GM23338 (cell line): ENCODE measurements at regions not wholly inside any gene's neighbourhood (a gene's known extent, or its start where the extent isn't known, plus 50 kb on each side); places are given as distances from the start of the nearest gene placed in this dataset.
A peak's percentile ranks its signal among the peaks of the same experiment; 100 is the strongest.

Source experiments
- ATAC-seq: fragments of 200-7000 bp; cut with Tn5 transposase; 3 replicates; pipeline ENCODE4 v1.9.1; 2020
- DNase-seq: peaks from one replicate; pipeline ENCODE4 v3.0.0-alpha.2; 2015; ENCODE audit warnings: low spot score
- H2AFZ ChIP-seq: fragments of 200-600 bp; sonication (generic); 2 replicates; pipeline ENCODE4 v1.8.0; 2016; ENCODE audit warnings: antibody characterized with exemption, mild to moderate bottlenecking, moderate library complexity
- H3F3A ChIP-seq: fragments of 200-600 bp; sonication (generic); replicated peaks from 2 replicates; pipeline ENCODE4 v1.8.0; 2017; ENCODE audit warnings: antibody characterized with exemption, mixed run types, low read depth
- H3K27ac ChIP-seq: fragments of 200-600 bp; sonication (generic); 2 replicates; pipeline ENCODE4 v1.6.1; 2016; ENCODE audit warnings: low read depth
- H3K27me3 ChIP-seq: fragments of 200-600 bp; sonication (generic); 2 replicates; pipeline ENCODE4 v1.8.0; 2016; ENCODE audit warnings: mild to moderate bottlenecking, mixed run types, moderate library complexity; ENCODE audit not compliant: insufficient read depth
- H3K36me3 ChIP-seq: fragments of 200-600 bp; sonication (generic); 2 replicates; pipeline ENCODE4 v1.8.0; 2016; ENCODE audit warnings: mild to moderate bottlenecking; ENCODE audit not compliant: insufficient read depth
- H3K4me1 ChIP-seq: fragments of 200-600 bp; sonication (generic); 2 replicates; pipeline ENCODE4 v1.8.0; 2016; ENCODE audit warnings: mild to moderate bottlenecking, moderate library complexity; ENCODE audit not compliant: insufficient read depth
- H3K4me2 ChIP-seq: fragments of 200-600 bp; sonication (generic); 2 replicates; pipeline ENCODE4 v1.7.1; 2017; ENCODE audit warnings: mixed run types
- H3K4me3 ChIP-seq: fragments of 200-600 bp; sonication (generic); 2 replicates; pipeline ENCODE4 v1.6.1; 2016; ENCODE audit warnings: mixed run types
- H3K79me2 ChIP-seq: fragments of 200-600 bp; sonication (generic); replicated peaks from 2 replicates; pipeline ENCODE4 v1.8.0; 2017; ENCODE audit warnings: mild to moderate bottlenecking; ENCODE audit not compliant: insufficient read depth
- H3K9me2 ChIP-seq: fragments of 200-600 bp; sonication (generic); 2 replicates; pipeline ENCODE4 v1.8.0; 2017; ENCODE audit not compliant: insufficient read depth
- H4K20me1 ChIP-seq: fragments of 200-600 bp; sonication (generic); replicated peaks from 2 replicates; pipeline ENCODE4 v1.8.0; 2017; ENCODE audit warnings: mild to moderate bottlenecking; ENCODE audit not compliant: insufficient read depth
- H3K27ac Mint-ChIP-seq: 2 replicates; pipeline ENCODE4 v1.8.0; 2020; ENCODE audit warnings: inconsistent platforms, mild to moderate bottlenecking, moderate library complexity, mixed read lengths
- H3K27me3 Mint-ChIP-seq: 3 replicates; pipeline ENCODE4 v1.8.0; 2022; ENCODE audit warnings: low read depth, mild to moderate bottlenecking, moderate library complexity, mixed read lengths, inconsistent platforms; ENCODE audit not compliant: insufficient read depth, poor library complexity
- H3K36me3 Mint-ChIP-seq: 3 replicates; pipeline ENCODE4 v1.8.0; 2021; ENCODE audit warnings: low read depth, mild to moderate bottlenecking, inconsistent platforms, moderate library complexity, mixed read lengths
- H3K4me1 Mint-ChIP-seq: 3 replicates; pipeline ENCODE4 v1.8.0; 2020; ENCODE audit warnings: mild to moderate bottlenecking, inconsistent platforms, mixed read lengths
- H3K4me3 Mint-ChIP-seq: 3 replicates; pipeline ENCODE4 v1.8.0; 2021; ENCODE audit warnings: moderate library complexity, mild to moderate bottlenecking, inconsistent platforms, mixed read lengths
- H3K9me3 Mint-ChIP-seq: 3 replicates; pipeline ENCODE4 v1.8.0; 2020; ENCODE audit warnings: moderate library complexity, mild to moderate bottlenecking, inconsistent platforms, mixed read lengths
- EZH2 ChIP-seq: fragments of 200-600 bp; sonication (generic); IDR thresholded peaks from one replicate; pipeline ENCODE4 v1.8.0; 2017; ENCODE audit warnings: antibody characterized with exemption, mild to moderate bottlenecking, low read depth; ENCODE audit not compliant: unreplicated experiment
- EZH2phosphoT487 ChIP-seq: fragments of 200-600 bp; sonication (generic); IDR thresholded peaks from one replicate; pipeline ENCODE4 v1.8.1; 2018; ENCODE audit warnings: antibody characterized with exemption; ENCODE audit not compliant: unreplicated experiment
- JUNB ChIP-seq: IDR thresholded peaks from one replicate; pipeline ENCODE4 v1.6.1; 2016; ENCODE audit warnings: antibody characterized with exemption; ENCODE audit not compliant: unreplicated experiment
- NANOG ChIP-seq: IDR thresholded peaks from 2 replicates; pipeline ENCODE4 v1.6.1; 2016; ENCODE audit warnings: antibody characterized with exemption, borderline replicate concordance
- POLR2AphosphoS5 ChIP-seq: IDR thresholded peaks from 2 replicates; pipeline ENCODE4 v1.6.1; 2016; ENCODE audit warnings: antibody characterized with exemption, low read depth
- STAT1 ChIP-seq: IDR thresholded peaks from one replicate; pipeline ENCODE4 v1.6.1; 2016; ENCODE audit warnings: antibody characterized with exemption; ENCODE audit not compliant: unreplicated experiment
- ZNF114 ChIP-seq: fragments of 250-450 bp; sonication (Bioruptor Pico); IDR thresholded peaks from 2 replicates; pipeline ENCODE4 v1.5.0; 2020; ENCODE audit warnings: mild to moderate bottlenecking, moderate library complexity
- ZNF331 ChIP-seq: fragments of 250-450 bp; sonication (Bioruptor Pico); IDR thresholded peaks from 2 replicates; pipeline ENCODE4 v1.5.0; 2020; ENCODE audit warnings: low read depth, mild to moderate bottlenecking, moderate library complexity
- TF ChIP-seq, protein P1 (sequence below): IDR thresholded peaks from 2 replicates; pipeline ENCODE4 v1.6.1; 2016; ENCODE audit warnings: antibody characterized with exemption
- TF ChIP-seq, protein P2 (sequence below): IDR thresholded peaks from one replicate; pipeline ENCODE4 v1.6.1; 2018; ENCODE audit warnings: antibody characterized with exemption; ENCODE audit not compliant: unreplicated experiment

DNA sequence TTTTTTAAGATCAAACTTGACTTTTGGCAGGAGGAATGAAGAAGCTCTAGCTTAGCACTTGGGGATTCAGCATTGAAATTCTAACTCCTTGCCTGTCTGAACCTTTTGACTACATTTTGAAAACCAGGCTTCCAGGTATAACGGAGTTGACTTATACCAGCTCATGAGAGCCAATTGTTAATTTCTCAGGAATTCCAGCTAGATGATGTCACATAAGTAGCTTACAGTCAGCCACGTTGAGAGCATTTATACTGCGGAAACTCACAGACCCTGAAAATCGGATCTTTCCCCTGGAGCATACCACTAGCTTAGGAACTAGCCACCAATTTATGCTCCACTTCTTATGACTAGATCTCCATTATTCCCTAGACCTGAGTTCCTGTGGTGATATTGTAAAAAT is 321.4 kb upstream of the DPH6 start:
- no peaks in the 10 kb centered on the region for H3K27me3 ChIP-seq
- no peaks in the 10 kb centered on the region for H3F3A ChIP-seq
- H3K36me3 ChIP-seq: no peaks in the 10 kb centered on the region
- Mint-ChIP-seq H3K4me3 (no peak overlapping the region), H3K36me3 (no peaks in the 10 kb centered on the region), H3K27me3 (peaks cover 2% of the 10 kb centered on the region), H3K27ac (no peak overlapping the region; the same call in 1 of the 2 replicates), H3K9me3 (no peaks in the 10 kb centered on the region), H3K4me1 (peaks cover 20% of the 10 kb centered on the region)
- H2AFZ ChIP-seq: 0 out of 2 replicates have a peak overlapping the region, but pooled peaks have one; percentile 2
- no peak for TF ChIP-seq ZNF331 (CRISPR knock-in tag)
- no peak for TF ChIP-seq POLR2AphosphoS5
- TF ChIP-seq, protein P1, sequence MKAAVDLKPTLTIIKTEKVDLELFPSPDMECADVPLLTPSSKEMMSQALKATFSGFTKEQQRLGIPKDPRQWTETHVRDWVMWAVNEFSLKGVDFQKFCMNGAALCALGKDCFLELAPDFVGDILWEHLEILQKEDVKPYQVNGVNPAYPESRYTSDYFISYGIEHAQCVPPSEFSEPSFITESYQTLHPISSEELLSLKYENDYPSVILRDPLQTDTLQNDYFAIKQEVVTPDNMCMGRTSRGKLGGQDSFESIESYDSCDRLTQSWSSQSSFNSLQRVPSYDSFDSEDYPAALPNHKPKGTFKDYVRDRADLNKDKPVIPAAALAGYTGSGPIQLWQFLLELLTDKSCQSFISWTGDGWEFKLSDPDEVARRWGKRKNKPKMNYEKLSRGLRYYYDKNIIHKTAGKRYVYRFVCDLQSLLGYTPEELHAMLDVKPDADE: no peak
- no peak for TF ChIP-seq ZNF114 (CRISPR knock-in tag)
- no peak for TF ChIP-seq JUNB
- TF ChIP-seq EZH2phosphoT487: no peak
- no peak for TF ChIP-seq EZH2
- no peak for TF ChIP-seq STAT1
- TF ChIP-seq NANOG: no peak
- TF ChIP-seq, protein P2, sequence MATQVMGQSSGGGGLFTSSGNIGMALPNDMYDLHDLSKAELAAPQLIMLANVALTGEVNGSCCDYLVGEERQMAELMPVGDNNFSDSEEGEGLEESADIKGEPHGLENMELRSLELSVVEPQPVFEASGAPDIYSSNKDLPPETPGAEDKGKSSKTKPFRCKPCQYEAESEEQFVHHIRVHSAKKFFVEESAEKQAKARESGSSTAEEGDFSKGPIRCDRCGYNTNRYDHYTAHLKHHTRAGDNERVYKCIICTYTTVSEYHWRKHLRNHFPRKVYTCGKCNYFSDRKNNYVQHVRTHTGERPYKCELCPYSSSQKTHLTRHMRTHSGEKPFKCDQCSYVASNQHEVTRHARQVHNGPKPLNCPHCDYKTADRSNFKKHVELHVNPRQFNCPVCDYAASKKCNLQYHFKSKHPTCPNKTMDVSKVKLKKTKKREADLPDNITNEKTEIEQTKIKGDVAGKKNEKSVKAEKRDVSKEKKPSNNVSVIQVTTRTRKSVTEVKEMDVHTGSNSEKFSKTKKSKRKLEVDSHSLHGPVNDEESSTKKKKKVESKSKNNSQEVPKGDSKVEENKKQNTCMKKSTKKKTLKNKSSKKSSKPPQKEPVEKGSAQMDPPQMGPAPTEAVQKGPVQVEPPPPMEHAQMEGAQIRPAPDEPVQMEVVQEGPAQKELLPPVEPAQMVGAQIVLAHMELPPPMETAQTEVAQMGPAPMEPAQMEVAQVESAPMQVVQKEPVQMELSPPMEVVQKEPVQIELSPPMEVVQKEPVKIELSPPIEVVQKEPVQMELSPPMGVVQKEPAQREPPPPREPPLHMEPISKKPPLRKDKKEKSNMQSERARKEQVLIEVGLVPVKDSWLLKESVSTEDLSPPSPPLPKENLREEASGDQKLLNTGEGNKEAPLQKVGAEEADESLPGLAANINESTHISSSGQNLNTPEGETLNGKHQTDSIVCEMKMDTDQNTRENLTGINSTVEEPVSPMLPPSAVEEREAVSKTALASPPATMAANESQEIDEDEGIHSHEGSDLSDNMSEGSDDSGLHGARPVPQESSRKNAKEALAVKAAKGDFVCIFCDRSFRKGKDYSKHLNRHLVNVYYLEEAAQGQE: no peak
- no peaks in the 10 kb centered on the region for H3K79me2 ChIP-seq
- no peak overlapping the region for H3K4me3 ChIP-seq
- H4K20me1 ChIP-seq: no peaks in the 10 kb centered on the region
- H3K4me2 ChIP-seq: no peak overlapping the region
- peaks cover 19% of the 10 kb centered on the region for H3K4me1 ChIP-seq
- no peaks in the 10 kb centered on the region for H3K9me2 ChIP-seq
- ATAC-seq (no peak), DNase-seq (no peak)
- no peak overlapping the region for H3K27ac ChIP-seq

DNA sequence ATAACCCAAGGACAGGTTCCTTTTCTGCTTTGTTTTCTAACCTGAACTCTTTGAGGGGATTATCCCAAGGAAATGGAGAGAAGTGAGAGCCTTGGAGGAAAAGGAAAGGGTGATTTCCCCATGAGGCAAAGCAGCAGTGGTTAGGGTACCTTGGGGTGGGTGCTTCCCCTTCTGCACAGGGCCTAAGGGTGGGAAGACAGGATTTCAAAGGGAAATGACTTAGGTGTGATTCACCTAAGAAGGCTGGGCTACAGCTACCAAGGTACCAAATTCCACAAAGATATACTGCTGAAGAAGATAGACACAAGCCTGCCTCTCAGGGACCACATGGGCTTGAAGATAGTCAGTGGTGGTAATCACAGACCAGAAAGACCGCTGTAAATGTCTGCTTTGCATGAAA is 325.3 kb upstream of the DPH6 start:
- no peak overlapping the region for H3K4me2 ChIP-seq
- ATAC-seq (no peak; the same call in 2 of the 3 replicates), DNase-seq (no peak)
- H3K9me2 ChIP-seq: peaks cover 7% of the 10 kb centered on the region; the same call in 1 of the 2 replicates
- no peak overlapping the region for H2AFZ ChIP-seq
- H3F3A ChIP-seq: no peaks in the 10 kb centered on the region
- no peak overlapping the region for H3K27ac ChIP-seq
- TF ChIP-seq, protein P2: no peak
- TF ChIP-seq EZH2phosphoT487 (no peak), STAT1 (no peak), JUNB (no peak)
- Mint-ChIP-seq H3K4me3 (no peak overlapping the region), H3K4me1 (peaks cover 20% of the 10 kb centered on the region), H3K36me3 (no peaks in the 10 kb centered on the region), H3K9me3 (no peaks in the 10 kb centered on the region), H3K27me3 (peaks cover 2% of the 10 kb centered on the region), H3K27ac (no peak overlapping the region)
- no peak overlapping the region for H3K4me3 ChIP-seq
- H3K36me3 ChIP-seq: no peaks in the 10 kb centered on the region
- H3K79me2 ChIP-seq: no peaks in the 10 kb centered on the region
- peaks cover 19% of the 10 kb centered on the region for H3K4me1 ChIP-seq
- H3K27me3 ChIP-seq: no peaks in the 10 kb centered on the region
- H4K20me1 ChIP-seq: no peaks in the 10 kb centered on the region
